NCI-H2196 (cell line): ENCODE measurements at regions not wholly inside any gene's neighbourhood (a gene's known extent, or its start where the extent isn't known, plus 50 kb on each side); places are given as distances from the start of the nearest gene placed in this dataset.

Experiments
- DNase-seq: peaks from one replicate; lab custom pipeline; 2025; ENCODE audit not compliant: unreplicated experiment; lab: John Stamatoyannopoulos, UW

DNA sequence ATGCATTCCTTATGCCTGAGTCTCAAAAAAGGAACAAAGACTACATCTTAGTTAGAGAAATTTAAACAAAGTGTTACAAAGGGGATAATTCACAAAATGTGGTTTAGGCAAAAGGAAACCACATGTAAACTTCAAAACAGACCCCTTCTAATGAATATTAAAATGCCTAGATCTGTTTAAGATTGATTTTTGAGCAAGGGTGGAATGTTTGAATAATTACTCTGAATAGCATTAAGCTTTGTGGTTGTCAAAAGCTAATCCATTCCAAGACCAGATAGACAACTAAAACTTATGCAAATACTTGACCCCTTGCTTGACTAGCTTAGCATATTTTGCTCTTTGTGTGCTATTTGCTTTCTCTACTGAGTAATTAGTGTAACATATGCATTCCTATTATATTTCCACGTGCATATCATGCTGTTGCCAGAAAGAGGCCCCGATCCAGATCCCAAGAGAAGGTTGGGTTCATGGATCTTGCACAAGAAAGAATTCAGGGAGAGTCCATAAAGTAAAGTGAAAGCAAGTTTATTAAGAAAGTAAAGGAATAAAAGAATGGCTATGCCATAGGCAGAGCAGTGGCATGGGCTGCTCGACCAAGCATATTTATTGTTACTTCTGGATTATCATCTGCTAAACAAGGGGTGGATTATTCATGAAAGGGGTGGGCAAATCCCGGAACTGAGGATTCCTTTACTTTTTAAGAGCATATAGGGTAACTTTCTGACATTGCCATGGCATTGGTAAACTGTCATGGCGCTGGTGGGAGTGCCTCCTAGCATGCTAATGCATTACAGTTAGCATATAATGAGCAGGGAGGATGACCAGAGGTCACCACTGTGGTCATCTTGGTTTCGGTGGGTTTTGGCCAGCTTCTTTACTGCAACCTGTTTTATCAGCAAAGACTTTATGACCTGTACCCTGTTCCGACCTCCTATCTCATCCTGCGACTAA is 1193.4 kb upstream of the EYS start:
- DNase-seq, result no peak

- no peak for DNase-seq
Observed at GRCh38 chr6:66897576-66897975, 1190.5 kb upstream of the EYS start.

- no peak for DNase-seq
Observed at GRCh38 chr6:66896415-66896814, 1189.4 kb upstream of the EYS start.

GRCh38 chr6:66883453-66883852 is 1176.4 kb upstream of the EYS start:
- DNase-seq, result no peak

GRCh38 chr6:66866801-66867200 is 1159.8 kb upstream of the EYS start:
- no peak for DNase-seq

DNA sequence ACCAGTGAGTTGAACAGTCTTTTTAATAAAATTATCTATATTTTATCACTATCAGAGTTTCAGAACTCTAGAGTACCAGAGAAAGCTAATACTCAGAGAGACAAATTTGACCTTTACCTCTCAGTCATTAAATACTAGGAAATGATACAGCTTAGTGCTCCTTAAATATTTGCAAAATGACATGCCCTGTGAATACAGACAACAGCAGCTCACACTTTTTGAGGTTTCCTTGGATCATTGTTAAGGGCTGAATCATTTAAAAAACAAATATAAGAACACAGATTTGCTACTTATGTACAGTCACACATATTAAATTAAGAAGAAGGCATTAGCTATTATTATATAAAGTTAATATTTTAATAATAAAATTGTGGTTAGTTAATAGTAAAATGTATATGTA is 1158.7 kb upstream of the EYS start:
- DNase-seq, result no peak

GRCh38 chr6:66861007-66861541 is 1154.0 kb upstream of the EYS start:
- no peak for DNase-seq

- no peak for DNase-seq
Observed at GRCh38 chr6:66860328-66860727, 1153.3 kb upstream of the EYS start.

GRCh38 chr6:66858196-66858595 is 1151.2 kb upstream of the EYS start:
- DNase-seq, result no peak

GRCh38 chr6:66854014-66854413 is 1147.0 kb upstream of the EYS start:
- DNase-seq, result no peak

DNA sequence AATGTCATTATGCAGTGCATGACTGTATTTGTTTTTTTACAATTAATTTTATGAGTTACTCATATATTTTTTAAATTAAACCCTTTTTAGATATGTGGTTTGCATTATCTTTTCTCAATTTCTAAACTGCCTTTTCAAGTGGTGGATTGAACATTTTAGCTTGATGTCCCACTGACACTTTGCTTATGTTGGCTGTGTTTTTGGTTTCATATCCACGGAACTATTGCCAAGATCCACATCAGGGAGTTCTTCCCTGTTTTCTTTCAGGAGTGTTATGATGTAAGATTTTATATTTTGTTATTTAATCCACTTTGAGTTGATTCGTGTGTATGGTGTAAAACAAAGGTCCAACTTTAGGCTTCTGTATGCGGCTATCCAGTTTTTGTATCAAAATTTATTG is 1144.9 kb upstream of the EYS start:
- no peak for DNase-seq

DNA sequence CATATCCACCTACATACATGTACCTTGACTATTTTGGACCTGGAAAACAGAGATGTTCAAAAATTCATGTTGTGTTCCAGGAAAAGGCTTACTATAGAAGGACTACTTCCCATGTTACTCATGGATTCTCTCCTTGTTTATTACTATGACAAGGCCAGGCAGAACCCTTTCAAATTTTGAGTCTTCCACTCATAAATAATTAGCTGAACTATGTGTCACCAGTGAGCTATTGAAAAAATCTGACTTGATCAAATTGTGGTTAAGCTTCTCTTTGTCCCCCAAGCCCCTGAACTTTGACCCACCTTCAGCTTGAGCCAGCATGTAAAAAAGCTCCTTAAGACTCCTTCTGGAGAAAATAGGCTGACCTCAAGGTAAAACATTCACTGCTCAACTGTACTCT is 1142.8 kb upstream of the EYS start:
- DNase-seq, result no peak

- no peak for DNase-seq
Observed at GRCh38 chr6:66848244-66848953, 1141.4 kb upstream of the EYS start.

- DNase-seq, result no peak
Observed at GRCh38 chr6:66838764-66839163, 1131.7 kb upstream of the EYS start.

DNA sequence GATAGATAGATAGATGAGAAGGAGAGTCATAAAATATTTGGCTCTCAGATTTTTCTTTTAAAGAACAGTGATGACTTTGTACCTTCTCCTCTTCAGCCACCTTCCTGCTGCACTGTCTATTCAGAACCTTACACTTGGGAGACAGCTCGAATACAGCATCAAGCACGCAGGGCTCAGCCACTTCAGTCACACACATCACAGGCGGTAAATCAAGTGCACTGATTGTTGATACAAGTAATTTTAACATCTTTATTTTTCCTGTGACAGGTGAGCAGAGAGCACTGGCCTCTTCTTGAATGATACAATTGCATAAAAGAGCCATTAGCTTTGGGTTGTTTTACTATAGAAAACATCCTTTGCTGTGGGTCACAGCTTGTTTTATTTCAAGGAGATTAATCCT is 1118.5 kb upstream of the EYS start:
- DNase-seq, result no peak

DNA sequence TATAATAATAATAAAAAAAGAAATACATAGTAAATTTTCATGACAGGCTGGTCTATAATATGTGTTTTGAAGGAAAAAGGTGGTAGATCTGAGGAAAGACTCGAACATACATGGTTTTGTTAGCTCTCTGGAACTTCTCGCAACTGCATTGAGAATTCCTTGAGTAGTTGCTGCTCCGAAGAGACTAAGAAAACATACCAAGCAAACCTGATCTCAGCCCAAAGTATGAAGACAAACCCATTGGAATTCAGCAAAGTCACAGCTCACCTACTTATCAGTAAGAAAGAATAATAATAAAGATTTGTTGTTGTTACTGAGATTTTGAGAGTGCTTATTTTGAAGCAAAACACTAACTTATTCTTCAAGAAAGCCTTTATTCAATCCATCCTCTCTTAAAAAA is 1107.1 kb upstream of the EYS start:
- DNase-seq, result no peak

DNA sequence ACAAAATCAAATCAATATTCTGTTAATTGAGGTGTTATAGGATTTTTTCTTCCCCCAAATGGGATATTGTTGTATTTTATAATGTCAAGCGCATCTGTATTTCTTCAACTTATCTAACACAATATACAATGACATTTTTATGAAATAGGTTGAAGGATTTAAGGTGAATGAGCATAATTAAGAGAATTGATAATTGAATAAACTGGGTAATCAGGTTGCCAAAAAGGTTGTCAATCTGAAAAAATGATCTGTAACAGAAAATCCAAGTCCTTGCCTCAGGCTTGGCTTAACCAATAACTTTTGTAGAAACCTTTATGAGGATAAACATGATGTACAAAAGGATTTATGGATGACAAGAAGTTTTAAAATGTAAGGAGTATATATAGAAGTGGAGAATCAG is 1101.7 kb upstream of the EYS start:
- no peak for DNase-seq

DNA sequence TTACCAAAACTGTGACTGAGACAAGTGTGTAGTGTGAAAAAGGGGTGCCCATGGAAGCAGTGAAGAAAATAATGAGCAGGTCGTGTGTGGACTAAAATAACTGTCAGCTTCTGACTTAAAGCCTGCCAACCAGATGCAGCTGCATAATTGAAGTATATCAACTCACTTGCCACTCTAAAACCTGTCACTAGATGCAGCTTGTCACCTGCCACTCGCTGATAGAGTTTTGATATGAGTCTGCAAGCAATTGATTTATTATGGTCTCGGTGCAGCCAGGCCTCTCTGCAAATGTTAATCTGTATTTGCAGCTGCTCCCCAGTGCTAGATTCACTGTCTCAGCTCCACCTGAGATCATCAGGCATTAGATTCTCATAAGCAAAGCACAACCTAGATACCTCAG is 1090.0 kb upstream of the EYS start:
- no peak for DNase-seq

DNA sequence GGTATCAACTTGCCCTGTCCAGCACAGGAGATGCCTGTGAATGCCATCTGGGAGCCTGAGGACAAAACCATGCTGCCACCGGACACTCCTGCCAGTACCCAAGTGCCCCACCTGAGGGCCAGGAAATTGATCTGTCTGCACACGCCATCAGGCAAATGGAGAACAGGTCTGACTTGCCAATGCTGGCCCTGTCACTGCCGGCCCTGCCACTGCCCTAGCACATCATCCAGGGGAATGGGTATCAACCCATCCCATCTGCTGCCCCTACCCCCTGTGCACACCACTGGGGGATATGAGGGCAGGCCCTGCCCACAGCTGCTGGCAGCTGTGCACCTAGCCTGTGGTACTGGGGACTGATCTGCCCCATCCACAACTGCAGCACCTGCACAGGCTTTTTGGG is 1081.6 kb upstream of the EYS start:
- DNase-seq, result no peak

DNA sequence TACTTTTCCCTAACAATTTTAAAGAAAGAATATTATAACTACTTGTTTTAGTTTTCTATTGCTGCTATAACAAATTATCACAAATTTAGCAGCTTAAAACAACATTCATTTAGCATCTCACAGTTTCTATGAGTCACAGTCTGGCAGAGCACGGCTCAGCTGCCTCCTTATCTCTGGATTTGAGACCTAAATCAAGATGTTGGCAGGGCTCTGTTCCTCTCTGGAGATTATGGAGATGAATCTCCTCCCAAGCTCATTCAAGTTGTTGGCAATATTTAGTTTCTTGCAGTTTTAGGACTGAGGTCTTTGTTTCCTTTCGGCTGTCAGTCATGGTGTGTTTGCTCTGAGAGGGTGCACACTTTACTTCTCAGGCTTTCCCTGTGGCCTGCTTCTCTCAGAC is 1065.8 kb upstream of the EYS start:
- no peak for DNase-seq

GRCh38 chr6:66771626-66772025 is 1064.6 kb upstream of the EYS start:
- no peak for DNase-seq

GRCh38 chr6:66751630-66752029 is 1044.6 kb upstream of the EYS start:
- no peak for DNase-seq
